Stimulated activated CD8-positive, alpha-beta memory T cell treated with anti-CD3 and anti-CD28 coated beads, Interleukin-15, amount 100 ng/mL, for 48 hours (primary cell): ENCODE measurements at regions not wholly inside any gene's neighbourhood (a gene's known extent, or its start where the extent isn't known, plus 50 kb on each side); places are given as distances from the start of the nearest gene placed in this dataset.
"Not testable (repeated sequence)": the region's sequence is repeated elsewhere in the genome, so short reads cannot be mapped to it uniquely, and the experiment has no call there.

ENCODE experiments used
- DNase-seq, 2 donors: peaks; one replicate each; pipeline ENCODE4 v3.0.0-alpha.2; 2020; ENCODE audit warnings: low read depth in 2 of 2

DNA sequence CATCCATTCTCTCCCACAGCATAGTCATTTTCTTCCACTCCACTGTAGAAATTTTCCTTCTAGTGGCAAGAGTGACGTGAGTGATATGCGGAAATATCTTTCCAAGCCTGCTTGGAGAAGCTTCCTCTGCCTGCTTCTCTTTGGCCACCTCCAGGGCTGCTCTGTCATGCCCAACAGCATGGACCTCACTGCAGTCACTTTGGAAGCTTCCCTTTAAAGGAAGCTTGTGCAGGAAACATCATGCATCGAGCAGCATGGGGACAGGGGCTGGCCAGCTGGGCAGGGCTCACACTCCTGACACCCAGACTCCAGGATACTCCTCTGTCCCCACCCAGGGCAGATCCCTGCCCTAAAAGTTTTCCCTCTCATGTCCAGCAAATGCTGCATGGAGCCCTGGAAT is 241.6 kb downstream of the ANKRD30B start:
- not testable (repeated sequence) for DNase-seq

DNA sequence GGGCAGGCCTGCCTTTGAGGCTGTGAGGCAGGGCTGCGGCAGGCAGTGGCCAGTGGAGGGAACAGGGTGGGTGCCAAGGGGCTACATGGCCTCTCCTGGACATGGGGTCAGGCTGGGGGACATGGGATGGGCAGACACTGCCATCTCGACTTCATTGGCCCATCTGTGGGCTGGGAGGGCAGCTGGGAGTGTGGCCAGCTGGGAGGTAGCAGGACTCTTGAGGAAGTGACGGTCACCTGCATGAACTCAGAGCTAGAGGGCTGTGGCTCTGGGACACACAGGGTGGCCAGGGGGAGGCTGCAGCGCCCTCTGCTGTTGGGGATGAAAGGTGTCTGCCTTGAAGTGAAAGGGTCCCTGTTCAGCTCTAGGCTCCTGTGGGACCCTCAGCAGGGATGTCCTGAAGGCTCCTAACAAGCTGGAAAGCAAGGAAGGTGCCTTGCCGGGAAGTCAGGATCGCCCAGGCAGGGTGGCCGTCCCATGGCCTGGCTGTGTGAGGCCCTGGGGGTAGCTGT is 244.0 kb downstream of the ANKRD30B start:
- DNase-seq = not testable (repeated sequence)

DNA sequence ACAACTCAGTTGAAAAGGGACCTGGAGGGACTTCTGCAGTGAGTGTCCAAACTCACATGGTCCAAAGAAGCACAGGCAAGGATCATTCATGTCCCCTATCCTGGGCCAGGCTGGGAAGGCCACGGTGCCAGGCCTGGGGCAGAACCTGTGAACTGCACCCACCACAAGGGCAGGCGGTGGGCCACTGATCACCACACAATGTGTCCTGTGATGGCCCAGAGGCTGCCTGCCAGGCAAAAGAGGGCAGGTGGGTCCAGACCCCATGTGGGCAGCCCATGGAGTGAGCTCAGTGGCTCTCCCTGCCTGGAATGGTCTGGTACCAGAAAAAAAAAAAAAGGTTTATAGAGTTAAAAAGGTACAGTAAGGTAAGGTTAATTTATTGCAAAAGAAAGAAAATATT is 244.8 kb downstream of the ANKRD30B start:
- not testable (repeated sequence) for DNase-seq

DNA sequence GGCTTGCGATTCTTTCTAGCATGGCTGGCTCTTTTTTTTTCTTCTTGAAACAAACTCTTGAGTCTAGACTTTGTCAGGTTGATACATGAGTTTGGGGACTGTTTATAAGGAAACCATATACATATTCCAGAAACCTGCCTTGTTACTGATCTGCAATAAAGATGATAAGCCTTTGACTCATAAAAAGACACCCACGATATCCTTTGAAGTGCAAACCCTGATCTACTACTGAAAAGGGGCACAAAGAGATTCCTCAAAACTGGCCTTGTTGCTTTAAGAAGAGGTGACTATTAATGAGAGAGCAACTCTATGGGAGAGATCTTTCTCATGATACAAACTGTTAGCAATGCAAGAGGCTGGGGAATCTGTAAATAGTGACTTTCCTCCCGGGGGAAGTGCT is 247.1 kb downstream of the ANKRD30B start:
- DNase-seq = not testable (repeated sequence)

DNA sequence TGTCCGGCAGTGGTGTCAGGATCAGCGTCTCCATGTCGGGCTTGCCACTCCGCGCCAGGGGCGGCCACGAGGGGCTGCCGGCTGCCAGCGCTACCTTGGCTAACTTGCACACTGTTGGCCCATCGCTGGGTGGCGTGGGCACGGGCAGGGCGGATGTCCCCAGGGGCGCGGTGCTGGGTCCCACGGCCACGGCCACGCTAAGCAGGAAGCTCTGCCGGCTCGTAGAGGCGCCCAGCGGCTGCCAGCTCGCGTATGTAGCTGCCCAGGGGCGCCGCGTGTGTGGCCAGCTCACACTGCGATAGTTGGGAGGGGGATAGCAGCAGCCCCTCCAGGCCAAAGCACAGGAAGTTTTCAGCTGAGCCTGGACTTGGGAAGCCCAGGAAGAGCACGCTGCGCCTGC is 249.4 kb downstream of the ANKRD30B start:
- no peak for DNase-seq

DNA sequence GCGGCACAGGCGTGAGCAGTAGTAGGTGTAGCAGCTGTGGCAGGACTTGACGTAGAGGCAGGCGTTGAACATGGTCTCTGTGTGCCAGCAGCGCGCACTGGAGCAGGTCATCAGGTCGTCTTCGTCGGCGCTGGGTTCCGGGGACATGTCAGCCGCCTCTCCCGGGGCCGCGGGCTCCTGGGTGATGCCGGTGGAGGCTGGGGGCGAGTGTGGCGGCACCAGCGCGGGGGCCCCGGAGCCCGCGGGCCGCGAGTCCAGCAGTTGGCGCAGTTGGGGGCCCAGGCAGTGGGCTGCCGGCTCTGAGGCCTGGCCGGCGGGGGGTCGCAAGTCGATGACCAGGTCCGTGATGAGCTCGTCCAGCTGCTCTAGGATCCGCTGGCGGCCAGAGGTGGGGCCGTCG is 249.9 kb downstream of the ANKRD30B start:
- not testable (repeated sequence) for DNase-seq

DNA sequence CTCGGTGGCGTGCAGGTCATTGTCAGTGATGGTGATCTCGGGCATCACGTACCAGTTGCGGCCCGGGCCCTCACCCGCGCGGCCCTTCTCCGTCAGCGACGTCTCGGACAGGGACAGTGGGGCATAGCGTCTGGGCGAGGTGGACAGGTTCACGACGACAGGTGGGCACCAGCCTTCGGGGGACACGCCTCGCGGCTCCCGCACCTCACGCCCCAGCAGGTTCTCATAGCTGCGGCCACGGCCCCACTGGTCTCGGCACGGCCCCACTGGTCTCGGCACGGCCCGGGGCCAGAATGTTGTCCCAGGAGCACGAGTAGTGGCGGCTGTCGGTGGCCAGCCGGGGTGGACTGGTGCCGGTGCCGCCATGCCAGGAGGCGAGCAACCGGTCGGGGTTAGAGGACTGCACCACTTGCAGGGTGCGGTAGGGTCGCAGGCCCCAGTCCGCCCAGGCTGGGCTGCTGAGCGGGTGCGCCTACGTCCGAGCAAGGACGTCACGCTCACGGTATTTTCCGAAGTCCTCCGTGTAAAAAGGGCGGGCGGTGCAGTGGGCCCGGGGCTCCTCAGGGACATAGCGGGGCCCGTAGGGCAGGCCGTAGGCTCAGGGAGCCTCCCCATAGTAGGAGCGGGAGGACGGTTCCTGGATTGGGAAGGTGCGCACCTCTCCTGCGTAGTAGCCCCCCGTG is 250.5 kb downstream of the ANKRD30B start:
- not testable (repeated sequence) for DNase-seq

DNA sequence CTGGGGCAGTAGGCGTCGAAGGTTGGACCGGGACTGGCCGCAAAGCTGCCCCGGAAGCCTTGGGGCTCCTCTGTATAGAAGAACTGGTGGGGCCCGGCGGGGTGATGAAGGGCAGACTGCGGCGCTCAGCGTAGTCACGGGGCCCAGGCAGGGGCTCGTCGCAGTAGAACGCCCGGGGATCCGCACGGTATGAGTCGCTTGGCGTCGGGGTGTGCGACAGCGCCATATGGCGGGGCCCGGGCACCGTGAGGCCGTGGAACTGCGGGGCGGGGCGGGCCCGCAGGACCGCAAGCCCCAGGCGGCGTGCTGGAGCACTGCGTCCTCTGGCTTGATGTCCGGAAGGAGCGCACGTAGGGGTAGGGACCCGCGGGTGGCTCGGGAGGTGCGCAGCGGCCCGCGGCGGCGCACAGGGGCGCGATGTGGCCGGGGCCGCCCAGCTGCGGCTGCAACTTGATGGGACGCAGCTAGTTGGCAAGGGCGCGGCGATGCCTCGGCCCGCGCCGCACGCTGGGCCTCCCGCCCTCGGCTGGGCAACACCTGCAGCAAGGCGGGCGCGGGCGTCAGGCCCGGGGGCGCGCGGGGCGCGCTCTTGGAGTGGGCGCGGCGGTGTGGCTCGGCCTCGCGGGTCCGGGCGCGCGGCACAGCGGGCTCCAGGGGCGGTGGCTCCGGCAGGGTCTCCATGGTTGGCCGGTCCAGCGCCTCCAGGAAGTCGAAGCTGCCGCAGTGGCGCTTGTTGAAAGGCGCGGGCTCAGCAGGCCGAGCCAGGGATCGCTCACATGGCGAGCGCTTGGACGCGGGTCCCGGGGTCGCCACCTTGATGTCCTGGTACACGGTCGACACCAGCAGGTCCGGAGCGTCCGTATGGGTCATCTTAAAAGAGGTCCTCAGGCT is 251.4 kb downstream of the ANKRD30B start:
- no peak for DNase-seq

DNA sequence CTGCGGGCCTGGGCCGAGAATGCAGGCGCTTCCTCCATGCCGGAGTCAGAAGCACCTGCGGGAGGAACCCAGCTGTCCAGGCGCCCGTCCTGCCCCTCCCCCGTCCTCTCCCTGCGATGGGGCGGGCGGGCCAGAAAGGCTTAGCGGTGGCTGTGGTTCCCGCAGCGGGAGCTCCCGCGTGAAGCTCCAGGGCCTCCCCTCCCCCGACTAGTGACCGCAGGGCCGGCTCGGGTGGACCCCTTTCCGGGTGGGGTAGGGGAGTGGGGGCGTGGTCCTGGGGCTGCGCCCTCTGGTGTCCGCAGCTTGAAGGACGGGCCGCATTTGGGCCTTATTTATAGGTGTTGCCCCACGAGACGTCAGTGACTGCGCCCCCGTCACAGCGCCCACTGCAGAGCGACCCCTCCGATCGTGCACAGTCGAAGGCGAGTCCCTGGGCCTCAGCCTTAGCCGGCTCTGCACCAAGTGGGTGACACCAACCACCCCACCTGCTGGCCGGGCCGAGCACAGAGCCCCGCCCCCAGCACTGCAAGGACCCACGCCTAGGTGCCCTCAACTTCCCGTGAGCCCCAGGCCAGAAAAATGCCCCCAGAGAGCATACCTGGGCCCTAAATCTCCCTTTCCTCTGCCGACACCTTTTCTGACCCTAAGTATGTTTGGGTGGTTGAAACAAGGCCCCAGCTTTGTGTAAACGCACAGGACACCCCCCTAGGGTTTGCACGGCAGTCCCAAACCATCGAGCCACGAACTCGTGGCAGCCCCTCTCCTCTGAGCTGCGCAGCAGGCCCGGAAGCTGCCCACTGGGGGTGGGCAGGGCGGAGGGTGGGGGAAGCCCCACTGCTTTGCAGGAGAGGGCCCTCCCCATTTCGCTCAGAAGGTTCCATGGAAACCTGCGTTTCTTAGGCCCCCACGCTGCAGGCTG is 252.4 kb downstream of the ANKRD30B start:
- not testable (repeated sequence) for DNase-seq

DNA sequence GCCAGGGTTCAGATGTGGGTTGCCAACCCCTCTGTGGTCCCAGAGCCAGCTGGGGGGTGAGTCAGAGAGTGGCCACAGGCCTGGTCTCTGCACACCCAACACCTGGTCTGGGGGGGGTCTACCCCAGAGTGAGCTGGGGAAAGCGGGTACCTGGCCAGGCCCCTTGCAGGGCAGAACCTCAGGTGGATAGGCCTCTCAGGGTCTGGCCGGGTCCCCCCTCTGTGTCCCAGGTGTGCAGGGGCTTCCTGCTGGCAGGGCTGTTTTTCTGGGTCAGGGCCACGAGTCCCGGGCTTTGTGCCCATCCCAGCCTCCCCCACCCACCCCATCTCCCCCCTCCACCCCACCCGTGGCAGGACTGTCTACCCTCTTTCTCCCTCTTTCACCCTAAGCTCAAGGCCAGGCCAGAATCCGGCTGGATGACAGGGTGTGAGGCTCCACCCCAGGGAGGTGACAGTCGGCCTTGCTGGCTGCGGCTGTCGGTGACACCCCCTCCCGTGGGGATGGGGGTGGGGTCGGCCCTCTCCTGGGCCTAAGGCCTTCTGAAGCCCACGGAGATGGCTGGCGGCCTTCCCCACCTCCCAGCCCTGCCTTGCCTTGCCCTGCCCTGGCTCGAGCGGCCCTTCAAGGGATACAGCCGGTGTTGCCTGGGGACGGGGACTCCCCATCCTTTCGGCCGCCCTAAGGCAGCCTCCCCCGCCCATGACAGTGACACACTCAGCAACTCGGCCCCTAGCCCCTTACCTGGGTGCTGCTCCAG is 253.2 kb downstream of the ANKRD30B start:
- not testable (repeated sequence) for DNase-seq

DNA sequence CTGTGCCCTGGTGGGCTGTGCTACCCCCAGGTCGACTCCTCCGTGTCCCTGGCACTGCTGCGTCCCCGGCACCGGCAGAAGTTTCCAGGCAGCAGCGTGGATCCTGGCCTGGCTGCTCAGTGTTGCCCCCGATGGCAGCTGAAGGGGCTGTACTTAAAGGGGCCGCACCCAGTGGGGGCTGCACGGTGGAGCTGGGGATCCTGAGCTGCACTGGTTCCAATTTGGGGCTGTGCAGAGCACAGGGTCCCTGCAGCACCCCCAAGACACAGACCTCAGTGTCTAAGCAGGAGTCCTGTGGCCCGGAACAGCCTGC is 253.8 kb downstream of the ANKRD30B start:
- DNase-seq = not testable (repeated sequence)

DNA sequence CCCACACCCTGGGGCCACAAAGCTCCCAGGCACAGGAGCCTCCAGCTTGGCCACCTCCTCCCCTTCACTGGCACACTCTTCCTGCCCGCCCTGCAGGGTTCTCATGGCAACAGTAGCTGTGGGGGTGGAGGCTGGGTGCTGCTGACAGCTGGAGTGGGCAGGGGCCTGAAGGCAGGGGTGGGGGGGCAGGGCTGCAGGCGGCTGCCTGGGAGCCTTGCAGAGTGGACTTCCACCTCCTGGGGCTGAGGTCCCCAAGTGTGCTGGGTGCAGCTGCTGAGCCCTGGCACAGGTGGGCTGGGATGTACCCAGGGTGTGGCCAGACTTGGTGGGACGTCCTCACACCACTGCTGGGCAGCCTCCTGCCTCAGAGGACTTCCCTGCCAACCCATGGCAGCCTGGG is 254.8 kb downstream of the ANKRD30B start:
- not testable (repeated sequence) for DNase-seq

DNA sequence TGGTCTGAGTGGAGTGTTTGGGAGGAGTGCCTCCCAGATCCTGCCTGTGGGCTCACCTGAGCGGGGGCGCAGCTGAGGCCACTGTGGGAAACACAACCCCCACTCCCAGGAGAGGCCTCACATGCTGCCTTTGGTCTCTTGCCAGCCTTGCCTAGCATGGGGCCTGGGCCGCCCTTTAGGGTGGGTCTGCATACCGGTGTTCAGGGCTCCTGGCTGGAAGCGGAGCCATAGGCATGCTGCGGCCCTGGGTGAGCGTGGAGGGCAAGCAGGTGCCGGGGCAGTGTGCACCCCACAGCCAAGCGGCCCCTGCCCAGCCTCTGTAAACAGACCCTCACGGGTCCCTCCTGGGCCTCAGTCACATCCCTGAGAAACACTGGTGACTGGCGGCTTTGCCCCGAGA is 255.3 kb downstream of the ANKRD30B start:
- DNase-seq = not testable (repeated sequence)

DNA sequence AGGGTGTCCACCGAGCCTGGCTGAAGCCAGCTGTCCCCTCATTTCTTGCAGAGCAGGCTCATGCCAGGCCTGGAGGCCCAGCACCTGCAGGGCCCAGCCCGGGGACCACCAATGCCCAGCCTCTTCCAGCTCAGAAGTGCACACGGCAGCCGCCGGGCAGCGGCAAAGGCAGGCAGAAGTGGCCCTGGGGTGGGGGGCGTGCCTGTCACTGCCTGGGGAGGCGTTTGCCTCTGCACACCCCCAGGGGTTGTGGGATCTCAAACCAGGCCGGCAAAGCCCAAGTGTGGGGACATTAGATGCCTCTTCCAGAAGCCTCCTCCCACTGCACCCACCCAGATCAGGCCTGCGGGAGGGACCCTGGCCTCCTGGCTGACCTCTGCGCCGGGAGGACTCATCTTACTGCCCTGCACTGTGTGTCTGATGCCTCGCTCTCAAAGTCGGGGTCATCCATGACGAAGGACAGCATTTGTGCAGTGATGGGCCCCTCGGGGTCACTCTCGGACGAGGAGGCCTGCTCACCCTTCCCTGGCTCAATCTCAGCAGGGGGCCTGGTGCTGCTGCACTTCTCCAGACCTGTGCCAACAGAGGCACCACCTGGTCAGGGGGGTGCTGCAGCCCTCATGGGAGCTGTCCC is 255.8 kb downstream of the ANKRD30B start:
- DNase-seq = not testable (repeated sequence)

DNA sequence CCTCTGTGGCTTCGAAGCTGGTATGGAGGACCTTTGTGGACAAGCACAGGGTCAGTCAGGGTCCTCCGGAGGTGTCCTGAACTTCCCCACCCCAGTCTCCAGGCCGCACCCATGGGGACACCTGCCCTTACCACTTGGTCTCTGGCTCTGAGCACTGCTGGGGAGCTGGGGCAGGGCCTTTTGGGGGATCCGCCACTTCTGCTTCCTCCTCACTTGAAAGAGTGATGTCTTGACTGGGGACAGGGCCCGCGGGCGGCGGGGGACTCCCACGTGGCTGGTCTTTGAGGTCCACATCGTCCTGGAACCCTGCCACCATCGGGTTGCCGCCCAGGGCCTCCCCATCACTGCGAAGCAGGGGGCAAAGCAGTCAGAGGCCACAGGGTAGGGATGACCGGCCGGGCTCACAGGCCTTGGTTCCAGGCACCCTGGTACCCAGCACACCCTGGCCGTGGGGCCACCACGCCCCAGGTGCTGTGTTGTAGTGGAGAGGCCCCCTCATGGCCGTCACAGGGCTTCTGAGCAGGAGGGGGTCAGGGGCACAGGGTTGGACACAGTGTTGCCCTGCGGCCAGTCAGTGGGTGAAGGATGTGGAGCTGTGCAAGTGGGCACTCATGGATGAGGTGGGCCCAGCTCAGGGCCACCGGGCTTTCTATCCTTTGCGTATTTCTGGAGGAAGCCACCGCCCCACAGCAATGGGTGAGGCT is 256.4 kb downstream of the ANKRD30B start:
- DNase-seq = not testable (repeated sequence)

DNA sequence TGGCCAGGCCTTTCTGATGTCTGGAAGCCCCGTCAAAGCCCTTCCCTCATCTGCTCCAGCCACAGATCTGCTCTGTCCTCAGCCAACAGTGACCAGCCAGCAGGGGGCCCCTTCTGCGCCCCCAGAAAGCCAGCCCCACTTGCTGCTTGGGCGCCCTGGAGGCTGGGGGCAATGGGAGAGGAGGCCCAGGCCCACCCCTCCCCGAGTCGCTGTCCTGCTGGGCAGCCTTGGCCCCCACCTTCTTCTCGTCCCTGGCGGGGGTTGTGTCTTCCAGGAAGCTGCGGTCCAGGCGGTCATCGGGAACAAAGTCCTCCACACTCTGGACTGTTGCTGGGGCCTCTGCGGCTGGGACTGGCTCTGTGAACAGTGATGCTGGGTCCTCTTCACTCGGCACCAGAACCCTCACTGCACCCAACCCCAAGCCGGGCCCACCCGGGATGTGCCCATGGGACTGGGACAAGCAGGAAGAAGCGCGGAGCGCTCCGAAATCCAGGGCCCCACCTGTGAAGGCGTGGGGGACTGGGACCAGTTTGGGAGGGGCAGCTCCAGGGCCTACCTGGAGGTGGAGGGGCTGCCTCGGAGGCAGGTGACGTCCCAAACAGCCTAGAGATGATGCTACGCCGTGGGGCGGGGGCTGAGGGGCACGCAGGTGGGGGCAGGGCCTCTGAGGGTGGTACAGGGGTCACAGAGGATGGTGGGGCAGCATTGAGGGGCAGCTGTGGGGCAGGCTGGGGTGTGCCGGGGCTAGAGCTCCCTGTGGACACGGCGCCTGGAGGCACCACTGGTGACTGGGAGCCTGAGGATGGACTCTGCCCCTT is 257.6 kb downstream of the ANKRD30B start:
- no peak for DNase-seq

DNA sequence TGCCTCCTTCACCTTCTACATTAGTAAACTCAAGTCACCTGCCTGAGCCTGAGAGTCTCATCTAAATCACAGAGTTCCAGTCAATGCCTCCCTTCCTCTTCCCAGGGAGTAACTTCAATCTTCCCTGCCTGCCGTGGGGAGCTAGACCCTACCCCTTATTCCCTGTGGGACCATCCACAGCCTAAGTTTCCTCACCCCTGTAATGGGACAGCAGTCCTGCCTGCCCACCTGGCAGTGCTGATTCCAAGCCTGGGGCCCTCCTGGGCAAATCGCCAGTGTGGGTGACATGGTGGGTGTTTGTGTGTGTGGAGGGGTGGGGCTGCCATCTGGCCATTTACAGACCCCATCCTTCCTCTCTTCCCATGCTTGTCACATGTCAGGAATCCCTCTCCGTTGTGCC is 258.6 kb downstream of the ANKRD30B start:
- DNase-seq = not testable (repeated sequence)

DNA sequence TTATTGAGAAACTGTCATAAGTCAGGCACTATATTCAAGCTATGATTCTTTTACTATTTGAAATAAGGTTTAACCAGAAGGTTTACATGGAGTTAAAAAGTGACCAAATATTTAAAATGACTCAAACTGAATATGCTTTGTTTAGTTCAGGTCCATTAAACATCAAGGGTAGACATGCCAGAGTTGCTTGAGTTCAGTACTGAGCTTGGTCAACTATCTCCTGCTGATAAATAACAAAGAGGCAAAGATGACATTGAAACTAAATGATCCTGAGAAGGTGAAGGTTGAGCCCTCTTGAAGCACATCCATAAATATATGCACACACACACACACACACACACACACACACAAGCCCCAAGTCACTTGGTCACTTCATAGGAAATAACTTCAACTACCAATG is 278.1 kb downstream of the ANKRD30B start:
- DNase-seq = not testable (repeated sequence)

DNA sequence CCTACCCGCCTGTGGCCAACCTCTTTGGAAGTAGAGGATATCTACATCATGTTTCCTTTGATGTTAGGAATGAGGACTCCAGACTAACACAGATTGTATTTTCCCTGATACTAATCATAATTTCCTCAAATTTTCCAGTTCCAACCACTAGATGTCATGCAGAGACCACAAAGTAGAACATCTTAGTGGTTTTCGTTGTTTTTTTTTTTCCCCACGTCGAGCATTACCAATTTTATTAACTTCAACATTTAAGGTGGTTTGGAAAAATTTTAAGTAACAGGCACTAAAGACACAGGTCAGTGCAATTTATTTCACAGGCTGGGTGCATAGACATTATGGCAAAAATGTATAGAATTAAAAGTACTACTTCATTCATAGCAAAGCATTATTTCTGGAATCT is 280.1 kb downstream of the ANKRD30B start:
- not testable (repeated sequence) for DNase-seq
